ENCODE measurements at regions not wholly inside any gene's neighbourhood (a gene's known extent, or its start where the extent isn't known, plus 50 kb on each side); places are given as distances from the start of the nearest gene placed in this dataset.
"Not testable (repeated sequence)": the region's sequence is repeated elsewhere in the genome, so short reads cannot be mapped to it uniquely, and the experiment has no call there.

DNA sequence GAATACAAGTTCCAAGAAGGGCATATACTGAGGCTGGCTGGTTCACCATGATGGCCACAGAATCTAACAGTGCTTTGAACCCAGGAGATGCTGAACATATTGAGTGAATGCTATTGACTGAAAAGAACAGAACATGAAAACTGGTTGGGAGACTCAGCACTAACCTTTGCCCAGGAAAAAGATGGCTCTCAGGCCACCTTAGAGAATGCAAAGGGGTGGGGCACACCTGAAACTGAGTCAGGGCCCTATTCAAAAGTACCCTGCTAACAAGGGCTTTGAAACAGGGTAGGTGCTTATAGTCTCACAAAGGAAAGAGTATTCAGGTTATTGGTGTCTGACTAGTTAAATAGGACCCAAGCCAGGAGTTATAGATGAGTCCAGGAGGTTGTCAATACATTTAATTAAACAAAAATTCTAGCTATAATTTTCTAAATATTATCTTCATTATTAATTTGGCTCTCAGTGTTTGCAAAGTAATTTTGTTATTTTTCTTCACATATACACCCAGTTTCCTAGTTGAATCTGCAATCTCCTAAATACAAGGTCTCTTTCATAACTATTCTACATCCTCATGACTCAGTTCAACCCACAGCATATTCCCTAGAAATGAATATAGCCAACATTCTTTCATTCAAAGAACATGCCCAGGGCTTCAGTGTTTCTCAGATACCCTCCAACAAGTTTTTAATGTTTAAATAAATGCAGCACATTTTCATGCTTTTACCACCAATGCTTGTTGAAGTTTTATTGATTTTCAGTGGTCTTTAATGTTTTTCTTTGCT is 144.2 kb upstream of the RAPGEF2 start:
- no peak for DNase-seq (ENCODE audit: low spot score)

- peak; percentile 34 for DNase-seq (ENCODE audit: low spot score)
These were observed 140.5 kb upstream of the RAPGEF2 start for GRCh38 chr4:158962393-158962792.

GRCh38 chr4:158963282-158963681 is 139.6 kb upstream of the RAPGEF2 start:
- not testable (repeated sequence) for DNase-seq (ENCODE audit: low spot score)

- DNase-seq (ENCODE audit: low spot score): no peak
These were observed 138.7 kb upstream of the RAPGEF2 start for GRCh38 chr4:158964114-158964727.

DNA sequence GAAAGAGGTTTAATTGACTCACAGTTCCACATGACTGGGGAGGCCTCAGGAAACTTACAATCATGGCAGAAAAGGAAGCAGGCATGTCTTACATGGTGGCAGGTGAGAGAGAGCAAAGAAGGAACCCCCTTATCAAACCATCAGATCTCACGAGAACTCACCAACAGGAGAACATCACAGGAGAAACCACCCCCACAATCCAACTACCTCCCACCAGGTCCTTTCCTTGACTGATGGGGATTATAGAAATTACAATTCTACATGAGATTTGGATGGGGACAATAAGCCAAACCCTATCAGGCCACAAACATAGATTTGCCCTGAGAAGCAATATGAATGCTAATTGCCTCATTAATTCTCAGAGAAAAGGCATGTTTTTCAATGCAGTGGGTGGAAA is 138.2 kb upstream of the RAPGEF2 start:
- DNase-seq (ENCODE audit: low spot score): no peak

GRCh38 chr4:158965226-158965625 is 137.7 kb upstream of the RAPGEF2 start:
- DNase-seq (ENCODE audit: low spot score): no peak

- no peak for DNase-seq (ENCODE audit: low spot score)
These were observed 136.8 kb upstream of the RAPGEF2 start for GRCh38 chr4:158966091-158966490.

DNA sequence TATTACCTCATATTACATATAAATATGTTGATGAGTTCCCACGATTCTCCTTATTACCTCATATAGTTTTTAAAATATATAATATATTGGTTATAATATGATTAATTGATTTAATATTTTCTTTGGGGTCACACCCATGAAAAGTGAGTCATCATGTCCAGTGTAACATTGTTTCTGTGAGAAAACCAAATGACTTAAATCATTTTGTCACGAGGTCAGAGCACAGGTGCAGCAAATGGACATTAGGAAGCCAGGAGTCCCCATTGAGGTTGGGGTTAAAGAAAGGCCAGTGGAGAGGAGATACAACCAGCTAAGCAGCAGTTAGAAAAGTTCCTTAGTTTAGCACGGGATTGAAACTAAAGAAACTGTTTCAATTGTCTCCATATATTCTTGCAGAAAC is 133.9 kb upstream of the RAPGEF2 start:
- no peak for DNase-seq (ENCODE audit: low spot score)

DNA sequence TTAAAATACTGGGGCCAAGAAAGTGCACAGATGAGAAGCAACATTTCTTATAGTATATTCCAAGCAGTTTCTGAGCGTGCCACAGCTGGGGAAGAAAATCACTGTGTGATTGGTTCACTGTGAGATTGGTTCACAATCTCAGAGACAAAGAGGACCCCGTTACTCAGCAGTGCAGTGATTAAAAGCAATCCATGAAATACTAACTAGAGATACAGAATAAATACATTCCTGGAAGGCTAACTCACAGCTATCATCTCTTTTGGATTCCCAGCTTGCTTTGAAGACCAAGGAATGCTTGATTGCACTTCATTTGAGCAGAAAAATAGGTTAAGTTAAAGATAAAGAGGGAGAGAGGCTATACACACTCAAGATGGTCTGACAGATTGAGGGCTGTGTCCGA is 132.1 kb upstream of the RAPGEF2 start:
- no peak for DNase-seq (ENCODE audit: low spot score)

- not testable (repeated sequence) for DNase-seq (ENCODE audit: low spot score)
These were observed 128.4 kb upstream of the RAPGEF2 start for GRCh38 chr4:158974438-158974837.

DNA sequence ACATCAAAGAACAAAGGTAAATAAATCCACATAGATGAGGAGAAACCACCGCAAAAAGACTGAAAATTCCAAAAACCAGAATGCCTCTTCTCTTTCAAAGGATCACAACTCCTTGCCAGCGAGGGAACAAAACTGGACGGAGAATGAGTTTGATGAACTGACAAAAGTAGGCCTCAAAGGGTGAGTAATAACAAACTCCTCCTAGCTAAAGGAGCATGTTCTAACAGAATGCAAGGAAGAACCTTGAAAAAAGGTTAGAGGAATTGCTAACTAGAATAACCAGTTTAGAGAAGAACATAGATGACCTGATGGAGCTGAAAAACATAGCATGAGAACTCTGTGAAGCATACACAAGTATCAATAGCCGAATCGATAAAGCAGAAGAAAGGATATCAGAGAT is 122.2 kb upstream of the RAPGEF2 start:
- DNase-seq (ENCODE audit: low spot score): not testable (repeated sequence)

DNA sequence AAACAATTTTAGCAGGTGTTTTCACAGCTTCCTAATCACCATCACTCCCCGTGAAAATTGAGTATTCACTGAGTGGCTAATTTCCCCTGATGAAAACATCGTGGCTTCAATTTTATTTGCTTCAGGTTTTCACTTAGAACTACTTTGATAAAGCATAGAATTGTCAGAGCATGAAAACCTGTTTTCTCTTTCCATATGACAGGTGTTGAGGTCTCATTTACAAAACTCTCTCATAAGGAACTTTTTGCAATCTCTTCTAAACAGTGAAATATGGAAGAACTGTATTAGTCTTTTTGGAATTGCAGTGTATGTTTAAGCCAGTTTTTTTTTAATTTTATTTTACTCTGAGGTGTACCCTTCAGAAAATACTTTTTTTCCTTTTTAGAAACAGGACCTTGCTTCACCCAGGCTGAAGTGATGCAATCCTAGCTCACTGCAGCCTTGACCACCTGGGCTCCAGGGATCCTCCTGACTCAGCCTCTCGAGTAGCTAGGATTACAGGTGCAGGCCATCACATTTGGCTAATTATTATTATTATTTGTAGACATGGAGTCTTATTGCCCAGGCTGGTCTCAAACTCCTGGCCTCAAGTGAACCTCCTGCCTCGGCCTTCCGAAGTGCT is 111.2 kb upstream of the RAPGEF2 start:
- DNase-seq (ENCODE audit: low spot score): no peak

DNA sequence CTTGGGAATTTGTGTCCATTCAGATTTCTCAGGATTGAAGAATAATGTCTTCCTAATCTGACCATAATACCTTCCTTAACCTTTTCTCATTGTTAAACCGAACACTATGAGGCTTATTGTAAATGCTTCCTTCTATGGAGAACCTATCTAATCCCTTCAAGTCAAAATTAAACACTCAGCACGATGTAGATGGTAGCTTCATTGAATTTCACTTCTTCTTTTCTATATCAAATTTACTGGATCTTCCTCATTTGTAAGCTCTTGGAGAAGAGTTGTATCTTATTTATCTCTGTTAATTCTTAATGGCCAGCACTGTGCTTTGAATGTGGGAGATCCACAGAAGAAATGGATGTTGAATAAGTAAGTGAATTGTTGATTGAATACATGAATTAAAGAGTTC is 109.0 kb upstream of the RAPGEF2 start:
- peak; percentile 52 for DNase-seq (ENCODE audit: low spot score)

DNA sequence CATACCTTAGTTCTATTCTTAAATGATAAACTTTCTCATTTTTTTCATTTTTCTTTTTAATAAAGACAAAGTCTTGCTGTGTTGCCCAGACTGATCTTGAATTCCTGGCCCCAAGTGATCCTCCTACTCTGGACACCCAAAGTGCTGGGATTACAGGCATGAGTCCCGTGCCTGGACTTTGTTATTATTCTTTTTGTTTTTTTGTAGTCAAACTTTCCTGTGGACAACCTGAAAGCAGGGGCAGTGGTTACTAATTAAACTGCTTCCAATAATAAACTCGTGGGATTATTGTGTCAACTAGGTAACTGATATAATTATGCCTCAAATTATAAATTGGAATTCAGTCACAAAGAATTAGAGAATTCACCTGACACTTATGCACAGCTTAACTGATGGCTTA is 107.8 kb upstream of the RAPGEF2 start:
- no peak for DNase-seq (ENCODE audit: low spot score)

- DNase-seq (ENCODE audit: low spot score): no peak
These were observed 106.9 kb upstream of the RAPGEF2 start for GRCh38 chr4:158995965-158996364.

- no peak for DNase-seq (ENCODE audit: low spot score)
These were observed 106.2 kb upstream of the RAPGEF2 start for GRCh38 chr4:158996669-158997074.

- DNase-seq (ENCODE audit: low spot score): no peak
These were observed 105.1 kb upstream of the RAPGEF2 start for GRCh38 chr4:158997660-158998349.

- no peak for DNase-seq (ENCODE audit: low spot score)
These were observed 104.3 kb upstream of the RAPGEF2 start for GRCh38 chr4:158998624-158999023.

DNA sequence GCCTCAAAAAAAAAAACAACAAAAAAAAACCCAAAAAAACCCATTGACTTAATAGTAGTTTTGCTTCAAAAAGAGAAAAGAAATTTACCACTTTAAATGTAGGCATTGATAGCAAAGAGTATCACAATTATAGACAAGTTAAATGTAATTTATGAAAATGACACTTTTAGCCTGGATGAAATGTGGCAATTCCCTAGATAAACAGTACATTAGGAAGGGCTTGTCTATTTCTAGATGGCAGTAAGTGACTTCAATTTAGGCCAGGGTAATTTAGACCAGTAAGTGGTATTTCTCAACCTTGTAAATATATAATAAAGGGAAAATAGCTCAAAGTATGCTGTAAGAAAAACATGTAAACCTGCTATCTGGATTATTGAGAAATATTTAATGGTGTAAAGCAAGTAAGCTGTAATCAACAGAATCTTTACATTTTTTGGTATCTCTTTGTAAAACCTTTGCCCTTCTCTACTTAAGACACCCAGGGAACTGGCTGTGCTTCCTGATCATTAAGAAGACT is 103.7 kb upstream of the RAPGEF2 start:
- DNase-seq (ENCODE audit: low spot score): no peak

DNA sequence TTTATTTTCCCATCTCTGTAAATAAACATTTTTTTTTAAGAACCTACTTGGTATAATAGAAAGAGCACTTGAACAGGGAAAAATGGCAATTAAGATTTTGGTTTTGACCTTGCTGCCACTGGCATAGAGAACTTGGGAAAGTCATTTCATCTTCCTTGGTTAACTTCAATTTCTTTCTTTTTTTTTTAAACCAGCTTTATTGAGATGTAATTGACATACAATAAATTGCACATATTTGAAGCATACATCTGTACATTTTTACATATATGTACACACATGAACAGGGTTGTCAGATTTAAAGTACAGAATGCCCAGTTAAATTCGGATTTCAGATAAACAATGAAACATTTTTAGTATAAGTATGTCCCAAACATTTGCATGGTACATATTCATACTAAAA is 103.0 kb upstream of the RAPGEF2 start:
- DNase-seq (ENCODE audit: low spot score): no peak

- no peak for DNase-seq (ENCODE audit: low spot score)
These were observed 99.9 kb upstream of the RAPGEF2 start for GRCh38 chr4:159002950-159003349.

GRCh38 chr4:159003420-159004253 is 99.2 kb upstream of the RAPGEF2 start:
- DNase-seq (ENCODE audit: low spot score): no peak

All from pons (tissue), 1 donor.